ENCODE measurements at regions not wholly inside any gene's neighbourhood (a gene's known extent, or its start where the extent isn't known, plus 50 kb on each side); places are given as distances from the start of the nearest gene placed in this dataset.

DNA sequence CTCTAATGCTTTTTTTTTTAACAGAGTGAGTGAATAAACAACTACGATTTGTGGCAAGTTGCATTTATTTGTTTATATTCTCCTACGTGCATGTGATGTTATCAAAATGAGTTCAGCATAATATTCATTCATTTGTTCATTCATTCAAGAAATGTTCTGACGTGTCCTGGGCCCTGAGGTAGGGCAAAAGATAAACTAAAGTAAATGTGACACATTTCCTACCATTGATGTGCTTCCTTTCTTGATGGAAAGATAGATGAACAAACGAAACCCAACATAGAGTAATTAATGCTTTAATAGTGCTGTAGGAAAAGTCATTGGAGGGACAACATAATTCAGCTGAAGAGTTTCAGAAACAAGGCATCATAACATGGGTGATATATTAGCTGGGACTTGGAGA, 261.5 kb upstream of the KCNMB2 start:
- DNase-seq (ENCODE audit: low read depth) = no peak
- TF ChIP-seq, protein P1, sequence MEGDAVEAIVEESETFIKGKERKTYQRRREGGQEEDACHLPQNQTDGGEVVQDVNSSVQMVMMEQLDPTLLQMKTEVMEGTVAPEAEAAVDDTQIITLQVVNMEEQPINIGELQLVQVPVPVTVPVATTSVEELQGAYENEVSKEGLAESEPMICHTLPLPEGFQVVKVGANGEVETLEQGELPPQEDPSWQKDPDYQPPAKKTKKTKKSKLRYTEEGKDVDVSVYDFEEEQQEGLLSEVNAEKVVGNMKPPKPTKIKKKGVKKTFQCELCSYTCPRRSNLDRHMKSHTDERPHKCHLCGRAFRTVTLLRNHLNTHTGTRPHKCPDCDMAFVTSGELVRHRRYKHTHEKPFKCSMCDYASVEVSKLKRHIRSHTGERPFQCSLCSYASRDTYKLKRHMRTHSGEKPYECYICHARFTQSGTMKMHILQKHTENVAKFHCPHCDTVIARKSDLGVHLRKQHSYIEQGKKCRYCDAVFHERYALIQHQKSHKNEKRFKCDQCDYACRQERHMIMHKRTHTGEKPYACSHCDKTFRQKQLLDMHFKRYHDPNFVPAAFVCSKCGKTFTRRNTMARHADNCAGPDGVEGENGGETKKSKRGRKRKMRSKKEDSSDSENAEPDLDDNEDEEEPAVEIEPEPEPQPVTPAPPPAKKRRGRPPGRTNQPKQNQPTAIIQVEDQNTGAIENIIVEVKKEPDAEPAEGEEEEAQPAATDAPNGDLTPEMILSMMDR (conservative IDR thresholded peaks at IDR 0.05; ENCODE audit: low read depth, low read length) = no peak
- H3K4me3 ChIP-seq (ENCODE audit: low read depth, low read length) = no peak overlapping the region

DNA sequence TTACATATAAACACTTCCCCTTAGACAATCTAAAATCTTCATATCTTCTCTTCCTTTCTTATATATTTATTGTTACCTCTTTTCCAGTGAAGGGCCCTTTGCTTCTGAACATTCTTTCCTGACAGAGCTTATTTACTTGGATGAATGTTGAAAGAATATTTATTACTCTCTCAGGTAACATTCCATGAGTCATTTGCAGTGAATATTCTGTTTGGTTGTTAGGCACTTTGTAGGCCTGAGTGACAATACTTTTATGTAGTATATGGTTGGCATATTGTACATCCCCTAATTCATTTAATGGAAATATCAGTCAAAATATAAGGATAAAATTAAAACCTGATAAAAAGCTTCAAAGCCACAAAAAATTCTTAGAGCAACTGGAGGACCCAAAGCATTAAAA, 260.9 kb upstream of the KCNMB2 start:
- no peak overlapping the region for H3K4me3 ChIP-seq (ENCODE audit: low read depth, low read length)
- no peak for DNase-seq (ENCODE audit: low read depth)
- TF ChIP-seq, protein P1 (conservative IDR thresholded peaks at IDR 0.05; ENCODE audit: low read depth, low read length) = no peak

DNA sequence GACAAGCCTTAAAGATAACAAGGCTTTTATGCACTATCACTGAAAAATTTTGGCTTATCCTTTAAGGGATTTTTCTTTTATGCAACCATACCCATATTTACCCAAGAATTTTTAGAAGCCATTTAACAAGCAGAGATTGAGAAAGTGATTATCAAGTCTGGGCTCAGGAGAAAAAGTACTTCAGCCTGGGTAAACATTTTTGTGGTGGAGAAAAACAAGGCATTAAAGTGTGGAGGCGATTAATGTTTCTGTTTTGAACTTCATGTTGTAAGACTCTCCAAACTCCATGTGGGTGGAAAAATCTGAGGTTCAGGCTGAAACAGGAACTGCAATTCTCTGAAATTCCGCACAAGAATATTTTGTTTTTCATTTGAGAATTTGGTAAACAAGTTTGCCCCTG, 260.4 kb upstream of the KCNMB2 start:
- no peak overlapping the region for H3K4me3 ChIP-seq (ENCODE audit: low read depth, low read length)
- DNase-seq (ENCODE audit: low read depth) = no peak
- TF ChIP-seq, protein P1 (conservative IDR thresholded peaks at IDR 0.05; ENCODE audit: low read depth, low read length) = no peak

DNA sequence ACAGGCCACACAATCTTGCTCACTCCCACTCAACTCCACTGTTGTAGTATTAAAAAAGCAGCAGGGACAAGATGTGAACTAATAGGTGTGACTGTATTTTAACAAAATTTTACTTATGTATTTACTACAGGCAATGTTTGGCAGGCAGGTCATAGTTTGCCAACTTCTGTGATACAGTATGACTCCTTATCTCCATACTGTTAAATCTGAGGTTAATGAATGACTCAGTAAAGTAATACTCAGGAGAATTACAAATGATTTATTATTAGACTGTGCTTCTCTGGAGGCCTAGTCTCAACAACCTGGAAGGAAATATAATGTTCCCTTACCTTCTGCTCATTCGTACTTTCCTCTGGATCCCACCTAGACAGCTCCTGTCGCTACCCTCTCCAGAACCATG, 258.6 kb upstream of the KCNMB2 start:
- DNase-seq (ENCODE audit: low read depth) = no peak
- TF ChIP-seq, protein P1 (conservative IDR thresholded peaks at IDR 0.05; ENCODE audit: low read depth, low read length) = no peak

DNA sequence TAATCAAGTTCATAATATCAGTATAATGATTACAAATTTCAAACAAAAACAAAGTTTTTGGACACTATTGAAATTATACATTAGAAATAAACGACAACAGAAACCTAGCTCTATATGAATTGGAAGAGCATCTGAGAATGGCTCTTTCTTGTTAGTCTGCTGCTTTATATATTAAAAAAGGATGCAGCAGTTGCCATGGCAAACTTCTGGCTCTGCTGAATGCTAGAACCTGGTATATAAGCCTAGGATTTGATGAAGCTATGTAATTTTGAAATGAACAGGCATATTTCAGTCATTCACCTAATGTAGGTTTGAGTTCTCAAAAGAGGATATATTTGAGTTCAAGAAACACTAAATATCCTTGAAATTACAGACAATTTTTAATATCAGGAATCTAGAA, 252.7 kb upstream of the KCNMB2 start:
- TF ChIP-seq, protein P1 (conservative IDR thresholded peaks at IDR 0.05; ENCODE audit: low read depth, low read length) = no peak
- H3K4me3 ChIP-seq (ENCODE audit: low read depth, low read length) = no peak overlapping the region
- DNase-seq (ENCODE audit: low read depth) = no peak

More for the DNA sequence above, 258.6 kb upstream of the KCNMB2 start:
- H3K4me3 ChIP-seq (ENCODE audit: low read depth, low read length) = no peak overlapping the region

DNA sequence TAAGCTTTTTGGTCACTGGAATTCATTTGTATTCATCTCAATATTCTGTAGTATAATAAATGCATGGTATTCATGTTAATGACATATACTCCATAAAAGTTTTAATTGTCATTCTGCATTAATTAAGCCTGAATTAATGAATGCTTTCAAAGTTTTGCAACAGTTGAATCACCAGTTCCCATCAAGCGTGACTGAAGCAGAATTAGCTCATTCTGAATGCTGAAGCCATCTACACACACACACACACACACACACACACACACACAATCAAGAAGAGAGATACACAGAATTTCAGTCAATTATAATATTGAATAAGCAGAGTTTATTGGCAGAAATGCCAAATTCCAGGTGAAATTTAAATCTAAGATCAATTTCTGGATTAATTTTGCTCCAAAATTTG, 252.1 kb upstream of the KCNMB2 start:
- no peak for DNase-seq (ENCODE audit: low read depth)

DNA sequence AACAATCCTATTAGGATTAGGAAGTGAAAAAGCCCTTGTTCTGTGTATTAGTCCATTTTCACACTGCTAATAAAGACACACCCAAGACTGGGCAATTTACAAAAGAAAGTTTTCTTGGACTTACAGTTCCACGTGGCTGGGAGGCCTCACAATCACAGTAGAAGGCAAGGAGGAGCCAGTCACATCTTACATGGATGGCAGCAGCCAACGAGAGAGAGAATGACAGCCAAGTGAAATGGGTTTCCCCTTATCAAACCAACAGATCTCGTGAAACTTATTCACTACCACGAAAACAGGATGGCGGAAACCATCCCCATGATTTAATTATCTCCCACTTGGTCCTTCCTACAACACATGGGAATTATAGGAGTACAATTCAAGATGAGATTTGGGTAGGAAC, 248.2 kb upstream of the KCNMB2 start:
- H3K4me3 ChIP-seq (ENCODE audit: low read depth, low read length) = no peak overlapping the region
- TF ChIP-seq, protein P1 (conservative IDR thresholded peaks at IDR 0.05; ENCODE audit: low read depth, low read length) = no peak
- DNase-seq (ENCODE audit: low read depth) = no peak

More for the DNA sequence above, 252.1 kb upstream of the KCNMB2 start:
- TF ChIP-seq, protein P1 (conservative IDR thresholded peaks at IDR 0.05; ENCODE audit: low read depth, low read length) = no peak
- H3K4me3 ChIP-seq (ENCODE audit: low read depth, low read length) = no peak overlapping the region

All from choroid plexus epithelial cell (primary cell).